ENCODE measurements at regions not wholly inside any gene's neighbourhood (a gene's known extent, or its start where the extent isn't known, plus 50 kb on each side); places are given as distances from the start of the nearest gene placed in this dataset.

GRCh38 chr7:10436302-10436701, 537.4 kb upstream of the PHF14 start:
- TF ChIP-seq, protein P1, sequence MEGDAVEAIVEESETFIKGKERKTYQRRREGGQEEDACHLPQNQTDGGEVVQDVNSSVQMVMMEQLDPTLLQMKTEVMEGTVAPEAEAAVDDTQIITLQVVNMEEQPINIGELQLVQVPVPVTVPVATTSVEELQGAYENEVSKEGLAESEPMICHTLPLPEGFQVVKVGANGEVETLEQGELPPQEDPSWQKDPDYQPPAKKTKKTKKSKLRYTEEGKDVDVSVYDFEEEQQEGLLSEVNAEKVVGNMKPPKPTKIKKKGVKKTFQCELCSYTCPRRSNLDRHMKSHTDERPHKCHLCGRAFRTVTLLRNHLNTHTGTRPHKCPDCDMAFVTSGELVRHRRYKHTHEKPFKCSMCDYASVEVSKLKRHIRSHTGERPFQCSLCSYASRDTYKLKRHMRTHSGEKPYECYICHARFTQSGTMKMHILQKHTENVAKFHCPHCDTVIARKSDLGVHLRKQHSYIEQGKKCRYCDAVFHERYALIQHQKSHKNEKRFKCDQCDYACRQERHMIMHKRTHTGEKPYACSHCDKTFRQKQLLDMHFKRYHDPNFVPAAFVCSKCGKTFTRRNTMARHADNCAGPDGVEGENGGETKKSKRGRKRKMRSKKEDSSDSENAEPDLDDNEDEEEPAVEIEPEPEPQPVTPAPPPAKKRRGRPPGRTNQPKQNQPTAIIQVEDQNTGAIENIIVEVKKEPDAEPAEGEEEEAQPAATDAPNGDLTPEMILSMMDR (IDR thresholded peaks at IDR 0.05; ENCODE audit: insufficient read depth, low read depth, low read length): no peak
- no peak for TF ChIP-seq EZH2 (IDR thresholded peaks at IDR 0.05; ENCODE audit: insufficient read depth, low read length)

Data from astrocyte (in vitro differentiated cells and primary cell).